ENCODE measurements at regions not wholly inside any gene's neighbourhood (a gene's known extent, or its start where the extent isn't known, plus 50 kb on each side); places are given as distances from the start of the nearest gene placed in this dataset.
A peak's percentile ranks its signal among the peaks of the same experiment; 100 is the strongest.

GRCh38 chr9:99400184-99400731 is 178.2 kb downstream of the SEC61B start (continued):
- TF ChIP-seq CHD7 (IDR thresholded peaks at IDR 0.05; ENCODE audit: insufficient replicate concordance, low read length): no peak
- no peak for TF ChIP-seq HDAC2 (IDR thresholded peaks at IDR 0.05; ENCODE audit: borderline replicate concordance in 1 of 2, low read depth in 2 of 2, low read length in 2 of 2)
- no peak for TF ChIP-seq SP2 (IDR thresholded peaks at IDR 0.05; ENCODE audit: low read length)
- no peak for TF ChIP-seq GABPA (IDR thresholded peaks at IDR 0.05; ENCODE audit: borderline replicate concordance, insufficient read depth, low read length)
- TF ChIP-seq RAD21 (IDR thresholded peaks at IDR 0.05 in 1 of 2, conservative IDR thresholded peaks at IDR 0.05 in 1 of 2; ENCODE audit: low read depth in 2 of 2, low read length in 2 of 2): peak; percentile 55
- TF ChIP-seq TCF12 (IDR thresholded peaks at IDR 0.05; ENCODE audit: low read depth, low read length): no peak
